ENCODE measurements at regions not wholly inside any gene's neighbourhood (a gene's known extent, or its start where the extent isn't known, plus 50 kb on each side); places are given as distances from the start of the nearest gene placed in this dataset.

GRCh38 chr18:38948436-38948835 lies 1382.8 kb upstream of the CELF4 start:
- BruUV-seq (replicated peaks) = no TSS peak
- no peak overlapping the region for H2AFZ ChIP-seq (ENCODE audit: low read length)
- ChIA-PET CTCF (no interaction called here), POLR2A (ENCODE audit: unreplicated experiment) (no interaction called here)
- H3K36me3 ChIP-seq (ENCODE audit: low read depth, low read length) = no peaks in the 10 kb centered on the region
- H3K27ac ChIP-seq (ENCODE audit: low read length) = no peak overlapping the region
- no peaks in the 10 kb centered on the region for H3K9me2 ChIP-seq (replicated peaks; ENCODE audit: low read length)
- no peaks in the 10 kb centered on the region for H3K9me3 ChIP-seq (ENCODE audit: low read length)
- no peak overlapping the region for H3K4me3 ChIP-seq (ENCODE audit: low read length)
- H3K4me2 ChIP-seq (ENCODE audit: low read length) = no peak overlapping the region
- ATAC-seq = no peak
- H3K27me3 ChIP-seq (ENCODE audit: low read length) = no peaks in the 10 kb centered on the region
- H4K20me1 ChIP-seq (ENCODE audit: low read length) = no peaks in the 10 kb centered on the region
- H3K4me1 ChIP-seq (ENCODE audit: insufficient read depth, low read length) = no peaks in the 10 kb centered on the region
- no peak for DNase-seq
- H3K9ac ChIP-seq (ENCODE audit: low read length) = no peak overlapping the region
- TF ChIP-seq EZH2 (IDR thresholded peaks at IDR 0.05; ENCODE audit: low read length, unreplicated experiment) = no peak
- TF ChIP-seq EZH2phosphoT487 (IDR thresholded peaks at IDR 0.05; ENCODE audit: borderline replicate concordance, low read length) = no peak
- no peak for TF ChIP-seq CTCF (conservative IDR thresholded peaks at IDR 0.05; ENCODE audit: low read depth, low read length)
- intact Hi-C loops (cut with micrococcal nuclease) = no loop called here
- H3K79me2 ChIP-seq (ENCODE audit: low read length) = no peaks in the 10 kb centered on the region
- no peaks in the 10 kb centered on the region for H3F3A ChIP-seq (ENCODE audit: low read length, unreplicated experiment)

- no peaks in the 10 kb centered on the region for H3K79me2 ChIP-seq (ENCODE audit: low read length)
- H3K9ac ChIP-seq (ENCODE audit: low read length) = no peak overlapping the region
- H3K27ac ChIP-seq (ENCODE audit: low read length) = no peak overlapping the region
- no peak for ATAC-seq
- no peaks in the 10 kb centered on the region for H3K9me3 ChIP-seq (ENCODE audit: low read length)
- intact Hi-C loops (cut with micrococcal nuclease) = no loop called here
- H3K4me3 ChIP-seq (ENCODE audit: low read length) = no peak overlapping the region
- no peaks in the 10 kb centered on the region for H4K20me1 ChIP-seq (ENCODE audit: low read length)
- no TSS peak for BruUV-seq (replicated peaks)
- H3F3A ChIP-seq (ENCODE audit: low read length, unreplicated experiment) = no peaks in the 10 kb centered on the region
- no peaks in the 10 kb centered on the region for H3K27me3 ChIP-seq (ENCODE audit: low read length)
- H3K9me2 ChIP-seq (replicated peaks; ENCODE audit: low read length) = no peaks in the 10 kb centered on the region
- H3K36me3 ChIP-seq (ENCODE audit: low read depth, low read length) = no peaks in the 10 kb centered on the region
- no peak for TF ChIP-seq EZH2phosphoT487 (IDR thresholded peaks at IDR 0.05; ENCODE audit: borderline replicate concordance, low read length)
- TF ChIP-seq EZH2 (IDR thresholded peaks at IDR 0.05; ENCODE audit: low read length, unreplicated experiment) = no peak
- TF ChIP-seq CTCF (conservative IDR thresholded peaks at IDR 0.05; ENCODE audit: low read depth, low read length) = no peak
- POLR2A ChIA-PET (ENCODE audit: unreplicated experiment) = no interaction called here
- no peak overlapping the region for H2AFZ ChIP-seq (ENCODE audit: low read length)
- DNase-seq = no peak
- no peaks in the 10 kb centered on the region for H3K4me1 ChIP-seq (ENCODE audit: insufficient read depth, low read length)
- no peak overlapping the region for H3K4me2 ChIP-seq (ENCODE audit: low read length)
- CTCF ChIA-PET = no interaction called here
Measured at GRCh38 chr18:38944446-38945024, 1378.9 kb upstream of the CELF4 start.

- no peak overlapping the region for H3K9ac ChIP-seq (ENCODE audit: low read length)
- no peaks in the 10 kb centered on the region for H3K4me1 ChIP-seq (ENCODE audit: insufficient read depth, low read length)
- BruUV-seq (replicated peaks) = no TSS peak
- no peaks in the 10 kb centered on the region for H3K27me3 ChIP-seq (ENCODE audit: low read length)
- no peak overlapping the region for H3K4me2 ChIP-seq (ENCODE audit: low read length)
- no peaks in the 10 kb centered on the region for H3K9me2 ChIP-seq (replicated peaks; ENCODE audit: low read length)
- POLR2A ChIA-PET (ENCODE audit: unreplicated experiment) = no interaction called here
- no peak for TF ChIP-seq CTCF (conservative IDR thresholded peaks at IDR 0.05; ENCODE audit: low read depth, low read length)
- no peak for TF ChIP-seq EZH2phosphoT487 (IDR thresholded peaks at IDR 0.05; ENCODE audit: borderline replicate concordance, low read length)
- no peak for TF ChIP-seq EZH2 (IDR thresholded peaks at IDR 0.05; ENCODE audit: low read length, unreplicated experiment)
- ATAC-seq (no peak), DNase-seq (no peak)
- H3K36me3 ChIP-seq (ENCODE audit: low read depth, low read length) = no peaks in the 10 kb centered on the region
- H3K79me2 ChIP-seq (ENCODE audit: low read length) = no peaks in the 10 kb centered on the region
- H3K27ac ChIP-seq (ENCODE audit: low read length) = peak overlapping the region; percentile 61
- no peaks in the 10 kb centered on the region for H3F3A ChIP-seq (ENCODE audit: low read length, unreplicated experiment)
- H4K20me1 ChIP-seq (ENCODE audit: low read length) = no peaks in the 10 kb centered on the region
- no peak overlapping the region for H2AFZ ChIP-seq (ENCODE audit: low read length)
- intact Hi-C loops (cut with micrococcal nuclease) = no loop called here
- no peaks in the 10 kb centered on the region for H3K9me3 ChIP-seq (ENCODE audit: low read length)
- CTCF ChIA-PET = no interaction called here
- H3K4me3 ChIP-seq (ENCODE audit: low read length) = no peak overlapping the region
Measured at GRCh38 chr18:38941711-38942561, 1376.3 kb upstream of the CELF4 start.
